Tibial artery (tissue), 4 donors: ENCODE measurements at regions not wholly inside any gene's neighbourhood (a gene's known extent, or its start where the extent isn't known, plus 50 kb on each side); places are given as distances from the start of the nearest gene placed in this dataset.

Source experiments
- DNase-seq, 2 donors: peaks; one replicate each; pipeline ENCODE4 v3.0.0-alpha.2; 2019
- H3K27ac ChIP-seq, 2 donors: fragments of 200-600 bp; sonication (generic) in 1 of 2; 1 replicate in 1 of 2; 2 replicates in 1 of 2; pipeline ENCODE4 v1.5.1; 2018 to 2019; ENCODE audit warnings: mild to moderate bottlenecking in 1 of 2
- H3K27me3 ChIP-seq, 2 donors: fragments of 200-600 bp; sonication (generic) in 1 of 2; one replicate each; pipeline versions ENCODE4 v1.5.1 to v1.6.0; 2016 to 2019
- H3K36me3 ChIP-seq, 3 donors: fragments of 200-600 bp; sonication (generic) in 2 of 3; one replicate each; pipeline ENCODE4 v1.5.1; 2016 to 2019; ENCODE audit warnings: mild to moderate bottlenecking in 2 of 3
- H3K4me1 ChIP-seq, 4 donors: fragments of 200-600 bp; sonication (generic) in 2 of 4; 1 replicate in 3 of 4; 2 replicates in 1 of 4; pipeline ENCODE4 v1.5.1; 2016 to 2019
- H3K4me3 ChIP-seq, 2 donors: fragments of 200-600 bp; sonication (generic) in 1 of 2; 1 replicate in 1 of 2; 2 replicates in 1 of 2; pipeline ENCODE4 v1.5.1; 2018 to 2019; ENCODE audit warnings: mild to moderate bottlenecking in 2 of 2
- H3K9me3 ChIP-seq, 3 donors: fragments of 200-600 bp; sonication (generic) in 1 of 3; one replicate each; pipeline ENCODE4 v1.5.1; 2016 to 2019
- CTCF ChIP-seq, 2 experiments: fragments of 200-600 bp in 1 of 2; fragments of 450-650 bp in 1 of 2; IDR thresholded peaks; one replicate each; pipeline ENCODE4 v1.5.1; 2017 to 2019; ENCODE audit warnings: antibody characterized with exemption in 2 of 2, mild to moderate bottlenecking in 1 of 2, moderate library complexity in 1 of 2
- intact Hi-C: fragments of 100-400 bp; cut with DNase I; formaldehyde crosslinking; loops from one replicate; pipeline ENCODE4 v1.15.0; 2023; ENCODE audit warnings: low total_unique reads

- Histone ChIP-seq H3K4me1 (no peaks in the 10 kb centered on the region), H3K27me3 (no peaks in the 10 kb centered on the region), H3K9me3 (no peaks in the 10 kb centered on the region), H3K4me3 (no peak overlapping the region), H3K36me3 (no peaks in the 10 kb centered on the region), H3K27ac (no peak overlapping the region)
- intact Hi-C loops: no loop called here
- DNase-seq: no peak
- TF ChIP-seq CTCF (IDR thresholded peaks at IDR 0.05): no peak
Observed at GRCh38 chr2:17257189-17257909, 260.9 kb downstream of the RAD51AP2 start.

- H3K36me3 ChIP-seq: no peaks in the 10 kb centered on the region
- no peaks in the 10 kb centered on the region for H3K4me1 ChIP-seq
- no peaks in the 10 kb centered on the region for H3K9me3 ChIP-seq
- TF ChIP-seq CTCF (IDR thresholded peaks at IDR 0.05): no peak
- no peaks in the 10 kb centered on the region for H3K27me3 ChIP-seq
- H3K4me3 ChIP-seq: no peak overlapping the region
- no peak for DNase-seq
- H3K27ac ChIP-seq: no peak overlapping the region
- intact Hi-C loops: no loop called here
Observed at GRCh38 chr2:17255071-17255470, 263.2 kb downstream of the RAD51AP2 start.

- no peak for DNase-seq
- intact Hi-C loops: no loop called here
- H3K27ac ChIP-seq: no peak overlapping the region
- H3K4me1 ChIP-seq: no peaks in the 10 kb centered on the region
- no peak for TF ChIP-seq CTCF (IDR thresholded peaks at IDR 0.05)
- no peaks in the 10 kb centered on the region for H3K36me3 ChIP-seq
- H3K9me3 ChIP-seq: no peaks in the 10 kb centered on the region
- H3K27me3 ChIP-seq: no peaks in the 10 kb centered on the region
- H3K4me3 ChIP-seq: no peak overlapping the region
Observed at GRCh38 chr2:17254421-17254820, 263.8 kb downstream of the RAD51AP2 start.

GRCh38 chr2:17252258-17252657 lies 266.0 kb downstream of the RAD51AP2 start:
- Histone ChIP-seq H3K4me1 (no peaks in the 10 kb centered on the region), H3K36me3 (no peaks in the 10 kb centered on the region), H3K4me3 (no peak overlapping the region), H3K27ac (no peak overlapping the region), H3K27me3 (no peaks in the 10 kb centered on the region), H3K9me3 (no peaks in the 10 kb centered on the region)
- DNase-seq: no peak
- intact Hi-C loops: no loop called here
- TF ChIP-seq CTCF (IDR thresholded peaks at IDR 0.05): no peak

- Histone ChIP-seq H3K4me1 (no peaks in the 10 kb centered on the region), H3K36me3 (no peaks in the 10 kb centered on the region), H3K9me3 (no peaks in the 10 kb centered on the region), H3K27ac (no peak overlapping the region), H3K4me3 (no peak overlapping the region), H3K27me3 (no peaks in the 10 kb centered on the region)
- no peak for DNase-seq
- TF ChIP-seq CTCF (IDR thresholded peaks at IDR 0.05): no peak
- intact Hi-C loops: no loop called here
Observed at GRCh38 chr2:17251171-17251570, 267.1 kb downstream of the RAD51AP2 start.

- Histone ChIP-seq H3K4me3 (no peak overlapping the region), H3K4me1 (no peaks in the 10 kb centered on the region), H3K36me3 (no peaks in the 10 kb centered on the region), H3K9me3 (no peaks in the 10 kb centered on the region), H3K27ac (no peak overlapping the region), H3K27me3 (no peaks in the 10 kb centered on the region)
- intact Hi-C loops: no loop called here
- TF ChIP-seq CTCF (IDR thresholded peaks at IDR 0.05): no peak
- DNase-seq: no peak
Observed at GRCh38 chr2:17249249-17249648, 269.0 kb downstream of the RAD51AP2 start.
